Activated T-cell treated with anti-CD3 and anti-CD28 coated beads, Interleukin-2, amount 50 U/mL, for 72 hours (primary cell): ENCODE measurements at regions not wholly inside any gene's neighbourhood (a gene's known extent, or its start where the extent isn't known, plus 50 kb on each side); places are given as distances from the start of the nearest gene placed in this dataset.
"Not testable (repeated sequence)": the region's sequence is repeated elsewhere in the genome, so short reads cannot be mapped to it uniquely, and the experiment has no call there.

Experiments
- ATAC-seq, 2 donors: fragments of 150-1000 bp; cut with Tn5 transposase; replicated peaks in 1 of 2; 2 replicates each; pipeline ENCODE4 v1.10.0; 2021; ENCODE audit warnings: moderate library complexity in 2 of 2, mild to moderate bottlenecking in 1 of 2
- DNase-seq, 2 donors: peaks; one replicate each; pipeline ENCODE4 v3.0.0; 2021 to 2022; ENCODE audit warnings: mixed read lengths in 1 of 2
- H3K27ac Mint-ChIP-seq: one replicate; pipeline ENCODE4 v1.8.0; 2022; ENCODE audit warnings: mild to moderate bottlenecking, moderate library complexity, mixed read lengths
- H3K27me3 Mint-ChIP-seq: one replicate; pipeline ENCODE4 v1.8.0; 2022; ENCODE audit warnings: low read depth, mixed read lengths
- H3K36me3 Mint-ChIP-seq, 2 donors: one replicate each; pipeline ENCODE4 v1.8.0; 2022; ENCODE audit warnings: mixed read lengths in 2 of 2, mild to moderate bottlenecking in 1 of 2; ENCODE audit not compliant: insufficient read depth in 2 of 2
- H3K4me1 Mint-ChIP-seq: one replicate; pipeline ENCODE4 v1.8.0; 2022; ENCODE audit warnings: low read depth, mixed read lengths
- H3K4me3 Mint-ChIP-seq, 2 donors: one replicate each; pipeline ENCODE4 v1.8.0; 2022; ENCODE audit warnings: mild to moderate bottlenecking in 2 of 2, mixed read lengths in 2 of 2, moderate library complexity in 2 of 2
- H3K9me3 Mint-ChIP-seq, 2 donors: one replicate each; pipeline ENCODE4 v1.8.0; 2022; ENCODE audit warnings: mixed read lengths in 2 of 2

DNA sequence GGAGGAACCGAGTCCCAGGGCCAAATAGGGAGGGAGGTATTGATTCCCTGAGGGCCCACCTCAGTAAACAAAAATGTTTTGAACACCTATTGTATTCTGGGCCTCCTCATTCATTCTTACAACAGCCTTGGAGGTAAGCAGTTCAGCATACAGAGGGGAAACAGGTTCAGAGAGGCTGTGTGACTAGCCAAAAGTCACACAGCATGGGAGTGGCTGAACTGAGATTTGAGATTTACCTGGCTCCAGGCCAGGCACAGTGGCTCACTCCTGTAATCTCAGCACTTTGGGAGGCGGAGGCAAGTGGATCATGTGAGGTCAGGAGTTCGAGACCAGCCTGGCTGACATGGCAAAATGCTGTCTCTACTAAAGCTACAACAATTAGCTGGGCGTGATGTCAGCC, 107.2 kb downstream of the TMEM130 start:
- no peaks in the 10 kb centered on the region for H3K4me1 Mint-ChIP-seq
- peaks cover 15% of the 10 kb centered on the region for H3K27me3 Mint-ChIP-seq
- H3K27ac Mint-ChIP-seq, result no peak overlapping the region
- no peak overlapping the region for H3K4me3 Mint-ChIP-seq
- no peak for DNase-seq
- H3K36me3 Mint-ChIP-seq, result no peaks in the 10 kb centered on the region
- ATAC-seq, result no peak
- peaks cover 7 to 8% of the 10 kb centered on the region in 2 donors for H3K9me3 Mint-ChIP-seq

GRCh38 chr7:98763441-98763840, 106.4 kb downstream of the TMEM130 start:
- Mint-ChIP-seq H3K27ac (no peak overlapping the region), H3K9me3 (peaks cover 7 to 8% of the 10 kb centered on the region in 2 donors)
- ATAC-seq, result no peak

DNA sequence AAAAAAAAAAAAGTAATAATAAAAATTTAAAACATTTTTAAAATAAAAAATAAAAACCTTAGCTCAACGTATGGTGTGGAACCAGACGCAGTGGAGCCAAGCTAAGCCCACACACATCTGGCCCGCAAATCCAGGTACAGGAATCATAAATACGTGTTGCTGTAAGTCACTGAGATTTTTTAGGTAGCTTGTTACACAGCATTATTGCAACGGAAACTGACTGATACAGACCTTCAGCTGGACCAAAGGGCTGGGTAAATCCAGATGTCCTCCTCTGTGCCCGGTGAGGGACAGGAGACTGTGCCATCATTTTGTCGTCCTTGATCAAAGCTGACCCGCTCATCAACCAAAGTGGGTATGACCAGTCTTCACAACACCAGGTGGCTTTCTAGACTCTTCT, 104.9 kb downstream of the TMEM130 start:
- H3K27ac Mint-ChIP-seq, result no peak overlapping the region
- H3K36me3 Mint-ChIP-seq, result no peaks in the 10 kb centered on the region
- no peak overlapping the region for H3K4me3 Mint-ChIP-seq
- H3K9me3 Mint-ChIP-seq, result no peaks in the 10 kb centered on the region
- no peaks in the 10 kb centered on the region for H3K4me1 Mint-ChIP-seq
- no peak for ATAC-seq
- no peaks in the 10 kb centered on the region for H3K27me3 Mint-ChIP-seq
- no peak for DNase-seq

More at GRCh38 chr7:98763441-98763840, 106.4 kb downstream of the TMEM130 start:
- DNase-seq, result no peak
- Mint-ChIP-seq H3K4me3 (no peak overlapping the region), H3K36me3 (no peaks in the 10 kb centered on the region), H3K27me3 (peaks cover 10% of the 10 kb centered on the region), H3K4me1 (no peaks in the 10 kb centered on the region)

- not testable (repeated sequence) for H3K9me3 Mint-ChIP-seq, H3K27ac Mint-ChIP-seq, H3K27me3 Mint-ChIP-seq, DNase-seq, H3K4me3 Mint-ChIP-seq, ATAC-seq, H3K4me1 Mint-ChIP-seq, H3K36me3 Mint-ChIP-seq
Observed at GRCh38 chr7:98770085-98770484, 99.7 kb downstream of the TMEM130 start.

DNA sequence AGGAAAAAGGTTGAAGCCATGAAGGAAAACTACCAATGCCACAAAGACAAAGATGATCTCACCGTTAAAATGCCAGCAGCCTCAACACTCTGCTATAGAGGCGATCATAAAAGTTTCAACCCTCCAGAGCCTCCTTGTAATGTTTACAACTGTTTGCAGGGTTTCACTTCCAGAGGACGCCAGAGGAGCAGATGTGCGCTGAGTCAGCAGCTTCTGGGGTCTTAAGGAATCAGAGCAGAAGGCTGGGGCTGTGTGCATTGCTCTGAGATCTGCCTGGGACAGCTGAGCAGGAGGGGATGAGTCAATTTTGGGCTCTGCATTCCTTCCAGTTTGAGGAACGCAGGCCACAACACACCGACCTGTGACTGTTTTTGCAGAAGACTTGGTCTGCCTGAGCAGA, 98.3 kb downstream of the TMEM130 start:
- no peaks in the 10 kb centered on the region for H3K36me3 Mint-ChIP-seq

GRCh38 chr7:98771941-98772603, 97.7 kb downstream of the TMEM130 start:
- DNase-seq (no peak), ATAC-seq (no peak)
- Mint-ChIP-seq H3K4me3 (no peak overlapping the region), H3K27ac (no peak overlapping the region), H3K36me3 (no peaks in the 10 kb centered on the region), H3K27me3 (no peaks in the 10 kb centered on the region), H3K9me3 (no peaks in the 10 kb centered on the region), H3K4me1 (peaks cover 7% of the 10 kb centered on the region)

More for the DNA sequence above, 98.3 kb downstream of the TMEM130 start:
- H3K27ac Mint-ChIP-seq, result no peak overlapping the region
- peaks cover 7% of the 10 kb centered on the region for H3K4me1 Mint-ChIP-seq
- ATAC-seq, result no peak
- DNase-seq, result no peak
- H3K4me3 Mint-ChIP-seq, result no peak overlapping the region
- no peaks in the 10 kb centered on the region for H3K27me3 Mint-ChIP-seq
- no peaks in the 10 kb centered on the region for H3K9me3 Mint-ChIP-seq

GRCh38 chr7:98774884-98775283, 94.9 kb downstream of the TMEM130 start:
- H3K27ac Mint-ChIP-seq, result no peak overlapping the region
- no peaks in the 10 kb centered on the region for H3K36me3 Mint-ChIP-seq
- peaks cover 7% of the 10 kb centered on the region for H3K4me1 Mint-ChIP-seq
- peaks cover 0 to 1% of the 10 kb centered on the region in 2 donors for H3K9me3 Mint-ChIP-seq
- no peak for ATAC-seq
- no peak overlapping the region for H3K4me3 Mint-ChIP-seq
- no peaks in the 10 kb centered on the region for H3K27me3 Mint-ChIP-seq
- no peak for DNase-seq

- Mint-ChIP-seq H3K27ac (no peak overlapping the region), H3K36me3 (no peaks in the 10 kb centered on the region), H3K9me3 (peaks cover 0 to 1% of the 10 kb centered on the region in 2 donors)
Observed at GRCh38 chr7:98777051-98777450, 92.8 kb downstream of the TMEM130 start.

DNA sequence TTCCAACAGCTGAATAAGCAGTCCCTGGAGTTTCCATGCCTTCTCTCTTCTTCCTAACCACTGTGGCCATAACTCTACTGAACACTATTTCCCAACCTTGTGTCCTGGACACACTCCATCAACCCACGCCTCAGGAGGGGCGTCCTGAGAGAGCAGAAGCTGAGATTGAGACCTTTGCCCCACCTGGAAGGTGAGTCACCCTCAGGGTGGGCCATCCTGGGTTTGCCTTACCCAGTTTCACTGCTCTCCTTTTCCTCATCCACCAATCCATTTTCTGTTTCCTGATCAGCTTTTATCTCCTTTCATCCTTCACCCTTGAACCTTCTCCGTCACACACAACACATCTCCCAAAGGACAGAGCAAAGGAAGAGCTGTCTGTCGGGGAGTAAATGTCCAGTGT, 91.4 kb downstream of the TMEM130 start:
- Mint-ChIP-seq H3K9me3 (peaks cover 0 to 1% of the 10 kb centered on the region in 2 donors), H3K36me3 (no peaks in the 10 kb centered on the region), H3K27ac (no peak overlapping the region), H3K4me1 (no peaks in the 10 kb centered on the region), H3K27me3 (no peaks in the 10 kb centered on the region), H3K4me3 (no peak overlapping the region)
- no peak for DNase-seq
- ATAC-seq, result no peak

More at GRCh38 chr7:98777051-98777450, 92.8 kb downstream of the TMEM130 start:
- Mint-ChIP-seq H3K27me3 (no peaks in the 10 kb centered on the region), H3K4me3 (no peak overlapping the region), H3K4me1 (peaks cover 3% of the 10 kb centered on the region)
- no peak for DNase-seq
- ATAC-seq, result no peak

DNA sequence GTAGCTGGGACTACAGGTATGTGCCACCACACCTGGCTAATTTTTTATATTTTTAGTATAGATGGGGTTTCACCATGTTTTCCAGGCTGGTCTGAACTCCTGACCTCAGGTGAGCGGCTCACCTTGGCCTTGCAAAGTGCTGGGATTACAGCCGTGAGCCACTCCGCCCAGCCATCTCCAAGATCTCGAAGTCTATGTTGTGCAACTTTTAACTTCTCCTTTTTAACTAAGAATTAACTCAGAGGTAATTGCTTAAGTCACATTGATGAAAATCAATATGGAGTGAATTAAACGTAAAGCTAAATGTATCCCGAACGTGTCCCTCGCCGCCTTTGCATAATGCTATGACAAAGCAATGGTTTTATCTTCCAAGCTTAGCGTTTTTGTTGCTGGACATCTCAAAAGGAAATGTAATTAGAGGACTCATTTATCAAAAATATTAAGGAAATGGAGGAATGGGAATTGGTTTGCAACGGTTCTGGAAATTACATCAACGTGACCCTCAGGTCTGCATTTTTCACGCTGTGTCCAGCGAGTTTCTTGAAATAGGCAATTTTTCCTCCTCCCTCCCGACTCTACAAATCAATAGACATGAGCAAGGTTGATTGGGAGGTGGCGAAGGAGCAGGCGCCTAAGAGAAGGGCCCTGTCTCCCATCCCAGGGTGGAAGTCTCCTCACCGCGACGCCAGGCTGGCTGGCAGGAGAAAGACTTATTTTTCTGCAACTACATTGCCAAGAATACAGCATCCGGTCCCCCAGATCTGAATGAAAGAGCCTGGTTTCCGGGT, 89.8 kb downstream of the TMEM130 start:
- ATAC-seq, result no peak
- Mint-ChIP-seq H3K4me3 (no peak overlapping the region), H3K27me3 (no peaks in the 10 kb centered on the region), H3K27ac (no peak overlapping the region), H3K4me1 (no peaks in the 10 kb centered on the region), H3K36me3 (no peaks in the 10 kb centered on the region), H3K9me3 (peaks cover 0 to 1% of the 10 kb centered on the region in 2 donors)
- no peak for DNase-seq

DNA sequence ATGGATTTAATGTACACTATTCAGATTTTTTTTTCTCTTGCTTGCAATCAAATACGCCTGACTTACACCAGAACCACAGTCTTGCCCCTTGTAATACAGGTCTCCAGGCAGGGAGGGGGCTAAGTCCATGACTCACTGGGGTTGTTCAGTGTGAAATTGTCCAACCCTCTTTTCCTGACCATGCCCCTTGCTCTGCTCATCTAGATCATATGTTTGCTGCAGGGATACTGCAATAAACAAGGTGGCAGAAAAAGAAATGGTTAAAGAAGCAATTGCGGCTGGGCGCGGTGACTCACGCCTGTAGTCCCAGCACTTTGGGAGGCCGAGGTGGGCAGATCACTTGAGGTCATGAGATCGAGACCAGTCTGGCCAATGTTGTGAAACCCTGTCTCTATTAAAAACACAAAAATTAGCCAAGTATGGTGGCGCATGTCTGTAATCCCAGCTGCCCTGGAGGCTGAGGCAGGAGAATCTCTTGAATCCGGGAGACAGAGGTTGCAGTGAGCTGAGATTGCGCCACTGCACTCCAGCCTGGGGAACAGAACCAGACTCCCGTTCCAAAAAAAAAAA, 85.5 kb downstream of the TMEM130 start:
- no peak for ATAC-seq
- H3K4me1 Mint-ChIP-seq, result no peaks in the 10 kb centered on the region

GRCh38 chr7:98785929-98786571, 83.8 kb downstream of the TMEM130 start:
- ATAC-seq (no peak), DNase-seq (no peak)
- Mint-ChIP-seq H3K27ac (no peak overlapping the region), H3K4me1 (no peaks in the 10 kb centered on the region), H3K36me3 (no peaks in the 10 kb centered on the region), H3K9me3 (no peaks in the 10 kb centered on the region), H3K4me3 (no peak overlapping the region), H3K27me3 (no peaks in the 10 kb centered on the region)

More for the DNA sequence above, 85.5 kb downstream of the TMEM130 start:
- Mint-ChIP-seq H3K27ac (no peak overlapping the region), H3K27me3 (no peaks in the 10 kb centered on the region), H3K4me3 (no peak overlapping the region), H3K36me3 (no peaks in the 10 kb centered on the region), H3K9me3 (no peaks in the 10 kb centered on the region)
- no peak for DNase-seq

- Mint-ChIP-seq H3K27me3 (no peaks in the 10 kb centered on the region), H3K4me3 (no peak overlapping the region), H3K36me3 (no peaks in the 10 kb centered on the region), H3K27ac (no peak overlapping the region), H3K9me3 (no peaks in the 10 kb centered on the region), H3K4me1 (no peaks in the 10 kb centered on the region)
- ATAC-seq (no peak), DNase-seq (no peak)
Observed at GRCh38 chr7:98788966-98789365, 80.8 kb downstream of the TMEM130 start.
